ENCODE measurements at regions not wholly inside any gene's neighbourhood (a gene's known extent, or its start where the extent isn't known, plus 50 kb on each side); places are given as distances from the start of the nearest gene placed in this dataset.

DNA sequence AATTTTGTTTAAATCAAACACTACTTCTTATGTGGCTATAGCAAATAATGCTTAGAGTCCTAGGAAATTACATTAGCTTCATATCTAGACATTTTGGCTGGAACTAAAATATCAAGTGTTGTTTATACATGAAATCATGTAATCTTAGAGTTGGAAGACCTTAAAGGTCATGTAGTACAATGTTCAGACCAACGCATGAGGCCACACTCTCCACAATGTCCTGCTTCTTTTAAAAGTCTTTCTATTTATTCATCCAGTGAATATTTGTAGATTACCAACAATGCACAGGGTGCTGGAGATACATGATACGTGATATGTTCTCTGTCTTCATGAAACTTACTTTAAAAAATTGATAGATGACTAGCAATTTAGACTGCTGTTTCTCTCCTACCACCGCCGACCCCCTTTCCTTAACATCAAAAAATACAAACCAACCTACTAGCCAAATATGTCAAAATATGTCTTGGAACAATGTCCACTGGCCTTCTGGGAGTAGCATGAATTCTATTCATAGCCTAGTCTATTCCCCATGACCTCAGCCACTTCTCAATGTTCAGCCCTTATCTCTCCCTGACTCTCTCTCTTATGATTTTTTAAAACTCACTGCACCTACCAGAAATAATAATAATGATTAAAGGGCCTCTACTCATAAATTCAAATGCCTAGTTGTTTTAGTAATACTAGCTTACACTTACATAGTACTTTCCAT, 59.5 kb upstream of the CAV2 start:
- H3K9me3 ChIP-seq (replicated peaks; ENCODE audit: low read length), result no peaks in the 10 kb centered on the region
- no peak overlapping the region for H3K4me3 ChIP-seq (ENCODE audit: low read length)
- H3K4me1 ChIP-seq (ENCODE audit: control insufficient read depth, insufficient read depth, low read length), result peaks cover 41% of the 10 kb centered on the region
- H3K4me2 ChIP-seq (ENCODE audit: low read length), result no peak overlapping the region
- H3K9ac ChIP-seq (ENCODE audit: low read depth, low read length), result no peak overlapping the region
- H3K36me3 ChIP-seq (ENCODE audit: insufficient read depth, low read length), result no peaks in the 10 kb centered on the region
- no peaks in the 10 kb centered on the region for H3K27me3 ChIP-seq (ENCODE audit: control insufficient read depth, insufficient read depth, low read length)

DNA sequence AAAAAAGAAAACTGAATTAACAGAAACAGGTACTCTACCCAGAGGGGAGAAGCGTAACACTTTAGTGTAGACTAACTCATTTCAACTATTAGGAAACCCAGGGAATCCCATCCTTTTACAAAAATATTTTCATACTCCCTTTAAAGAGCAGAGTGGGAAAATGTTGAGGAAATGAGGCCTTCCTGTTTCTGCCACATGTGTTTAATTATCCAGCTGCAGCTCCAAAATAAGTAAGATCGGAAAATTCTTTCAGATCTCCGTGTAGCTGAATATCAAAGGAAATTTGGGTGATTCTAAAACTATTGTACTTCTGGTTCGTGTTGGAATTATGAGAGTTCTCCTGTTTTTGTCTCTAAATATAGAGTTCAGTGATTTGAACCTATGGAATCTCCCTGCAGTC, 58.0 kb upstream of the CAV2 start:
- H3K4me1 ChIP-seq (ENCODE audit: control insufficient read depth, insufficient read depth, low read length), result peaks cover 34% of the 10 kb centered on the region
- no peak overlapping the region for H3K4me3 ChIP-seq (ENCODE audit: low read length)
- no peaks in the 10 kb centered on the region for H3K36me3 ChIP-seq (ENCODE audit: insufficient read depth, low read length)
- no peaks in the 10 kb centered on the region for H3K27me3 ChIP-seq (ENCODE audit: control insufficient read depth, insufficient read depth, low read length)
- no peak overlapping the region for H3K4me2 ChIP-seq (ENCODE audit: low read length)
- H3K9me3 ChIP-seq (replicated peaks; ENCODE audit: low read length), result no peaks in the 10 kb centered on the region
- peak overlapping the region; percentile 69 for H3K9ac ChIP-seq (ENCODE audit: low read depth, low read length)

GRCh38 chr7:116443101-116443523, 56.4 kb upstream of the CAV2 start:
- H3K4me3 ChIP-seq (ENCODE audit: low read length), result peak overlapping the region; percentile 8
- no peaks in the 10 kb centered on the region for H3K27me3 ChIP-seq (ENCODE audit: control insufficient read depth, insufficient read depth, low read length)
- H3K9me3 ChIP-seq (replicated peaks; ENCODE audit: low read length), result no peaks in the 10 kb centered on the region
- peak overlapping the region; percentile 76 for H3K9ac ChIP-seq (ENCODE audit: low read depth, low read length)
- no peaks in the 10 kb centered on the region for H3K36me3 ChIP-seq (ENCODE audit: insufficient read depth, low read length)
- peak overlapping the region; percentile 54 for H3K4me2 ChIP-seq (ENCODE audit: low read length)
- H3K4me1 ChIP-seq (ENCODE audit: control insufficient read depth, insufficient read depth, low read length), result peaks cover 50% of the 10 kb centered on the region

- H3K36me3 ChIP-seq (ENCODE audit: insufficient read depth, low read length), result no peaks in the 10 kb centered on the region
- H3K9ac ChIP-seq (ENCODE audit: low read depth, low read length), result peak overlapping the region; percentile 76
- H3K4me2 ChIP-seq (ENCODE audit: low read length), result peak overlapping the region; percentile 54
- peaks cover 56% of the 10 kb centered on the region for H3K4me1 ChIP-seq (ENCODE audit: control insufficient read depth, insufficient read depth, low read length)
- peak overlapping the region; percentile 8 for H3K4me3 ChIP-seq (ENCODE audit: low read length)
- H3K27me3 ChIP-seq (ENCODE audit: control insufficient read depth, insufficient read depth, low read length), result no peaks in the 10 kb centered on the region
- H3K9me3 ChIP-seq (replicated peaks; ENCODE audit: low read length), result no peaks in the 10 kb centered on the region
These were observed 55.9 kb upstream of the CAV2 start for GRCh38 chr7:116443646-116444045.

GRCh38 chr7:116445447-116446211, 53.9 kb upstream of the CAV2 start:
- Histone ChIP-seq H3K4me1 (ENCODE audit: control insufficient read depth, insufficient read depth, low read length) (peaks cover 72% of the 10 kb centered on the region), H3K36me3 (ENCODE audit: insufficient read depth, low read length) (no peaks in the 10 kb centered on the region)

GRCh38 chr7:116446212-116446855, 53.2 kb upstream of the CAV2 start:
- Histone ChIP-seq H3K4me1 (ENCODE audit: control insufficient read depth, insufficient read depth, low read length) (peaks cover 69% of the 10 kb centered on the region), H3K27me3 (ENCODE audit: control insufficient read depth, insufficient read depth, low read length) (no peaks in the 10 kb centered on the region), H3K9me3 (replicated peaks; ENCODE audit: low read length) (no peaks in the 10 kb centered on the region), H3K36me3 (ENCODE audit: insufficient read depth, low read length) (no peaks in the 10 kb centered on the region), H3K4me3 (ENCODE audit: low read length) (no peak overlapping the region), H3K9ac (ENCODE audit: low read depth, low read length) (no peak overlapping the region), H3K4me2 (ENCODE audit: low read length) (no peak overlapping the region)

More at GRCh38 chr7:116445447-116446211, 53.9 kb upstream of the CAV2 start:
- Histone ChIP-seq H3K4me2 (ENCODE audit: low read length) (no peak overlapping the region), H3K4me3 (ENCODE audit: low read length) (no peak overlapping the region), H3K9me3 (replicated peaks; ENCODE audit: low read length) (no peaks in the 10 kb centered on the region), H3K9ac (ENCODE audit: low read depth, low read length) (no peak overlapping the region), H3K27me3 (ENCODE audit: control insufficient read depth, insufficient read depth, low read length) (no peaks in the 10 kb centered on the region)

- Histone ChIP-seq H3K9me3 (replicated peaks; ENCODE audit: low read length) (no peaks in the 10 kb centered on the region), H3K4me3 (ENCODE audit: low read length) (no peak overlapping the region), H3K27me3 (ENCODE audit: control insufficient read depth, insufficient read depth, low read length) (no peaks in the 10 kb centered on the region), H3K9ac (ENCODE audit: low read depth, low read length) (peak overlapping the region; percentile 40), H3K4me1 (ENCODE audit: control insufficient read depth, insufficient read depth, low read length) (peaks cover 59% of the 10 kb centered on the region), H3K36me3 (ENCODE audit: insufficient read depth, low read length) (no peaks in the 10 kb centered on the region), H3K4me2 (ENCODE audit: low read length) (peak overlapping the region; percentile 24)
These were observed 52.1 kb upstream of the CAV2 start for GRCh38 chr7:116447436-116447835.

GRCh38 chr7:116447966-116448839, 51.3 kb upstream of the CAV2 start:
- Histone ChIP-seq H3K9ac (ENCODE audit: low read depth, low read length) (peak overlapping the region; percentile 40), H3K4me3 (ENCODE audit: low read length) (no peak overlapping the region), H3K4me2 (ENCODE audit: low read length) (peak overlapping the region; percentile 24), H3K27me3 (ENCODE audit: control insufficient read depth, insufficient read depth, low read length) (no peaks in the 10 kb centered on the region), H3K9me3 (replicated peaks; ENCODE audit: low read length) (no peaks in the 10 kb centered on the region), H3K36me3 (ENCODE audit: insufficient read depth, low read length) (no peaks in the 10 kb centered on the region), H3K4me1 (ENCODE audit: control insufficient read depth, insufficient read depth, low read length) (peaks cover 53% of the 10 kb centered on the region)

DNA sequence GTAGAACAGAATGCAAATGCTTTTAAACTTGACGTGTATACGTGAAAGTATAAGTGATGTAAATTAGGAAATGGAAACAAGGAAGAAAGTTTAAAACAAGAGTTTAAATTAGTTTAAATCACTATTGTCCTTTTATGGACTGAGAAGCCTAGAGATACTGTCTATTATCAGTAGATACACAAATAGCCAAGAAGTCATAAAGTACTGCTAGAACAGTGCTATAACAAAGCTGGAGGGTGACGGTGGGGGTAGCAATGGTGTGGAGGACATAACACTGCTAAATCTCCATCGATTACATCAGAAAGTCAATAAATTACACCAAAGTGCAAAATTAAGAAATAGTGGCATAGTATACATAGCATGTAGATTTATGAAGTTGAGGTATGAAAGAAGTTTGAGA, 50.1 kb upstream of the CAV2 start:
- no peaks in the 10 kb centered on the region for H3K27me3 ChIP-seq (ENCODE audit: control insufficient read depth, insufficient read depth, low read length)
- H3K9ac ChIP-seq (ENCODE audit: low read depth, low read length), result no peak overlapping the region
- H3K4me1 ChIP-seq (ENCODE audit: control insufficient read depth, insufficient read depth, low read length), result peaks cover 49% of the 10 kb centered on the region
- no peak overlapping the region for H3K4me3 ChIP-seq (ENCODE audit: low read length)
- H3K9me3 ChIP-seq (replicated peaks; ENCODE audit: low read length), result no peaks in the 10 kb centered on the region
- no peak overlapping the region for H3K4me2 ChIP-seq (ENCODE audit: low read length)
- H3K36me3 ChIP-seq (ENCODE audit: insufficient read depth, low read length), result no peaks in the 10 kb centered on the region
